ENCODE measurements at regions not wholly inside any gene's neighbourhood (a gene's known extent, or its start where the extent isn't known, plus 50 kb on each side); places are given as distances from the start of the nearest gene placed in this dataset.
"Not testable (repeated sequence)": the region's sequence is repeated elsewhere in the genome, so short reads cannot be mapped to it uniquely, and the experiment has no call there.

- not testable (repeated sequence) for DNase-seq
Measured at GRCh38 chr15:21174761-21175160, 265.5 kb downstream of the POTEB3 start.

- DNase-seq, result not testable (repeated sequence)
Measured at GRCh38 chr15:21151203-21151966, 285.3 kb upstream of the POTEB2 start.

GRCh38 chr15:21148136-21148535 is 282.0 kb upstream of the POTEB2 start:
- not testable (repeated sequence) for DNase-seq

GRCh38 chr15:21133893-21134292 is 267.8 kb upstream of the POTEB2 start:
- not testable (repeated sequence) for DNase-seq

GRCh38 chr15:21112271-21113053 is 246.3 kb upstream of the POTEB2 start:
- not testable (repeated sequence) for DNase-seq

GRCh38 chr15:21111861-21112260 is 245.7 kb upstream of the POTEB2 start:
- DNase-seq, result not testable (repeated sequence)

GRCh38 chr15:21111172-21111571 is 245.1 kb upstream of the POTEB2 start:
- not testable (repeated sequence) for DNase-seq

GRCh38 chr15:21110187-21110804 is 244.2 kb upstream of the POTEB2 start:
- peak; percentile 1 for DNase-seq

- DNase-seq, result not testable (repeated sequence)
Measured at GRCh38 chr15:21108384-21108783, 242.3 kb upstream of the POTEB2 start.

- DNase-seq, result peak; percentile 9
Measured at GRCh38 chr15:21107399-21108381, 241.6 kb upstream of the POTEB2 start.

GRCh38 chr15:21096599-21096998 is 230.5 kb upstream of the POTEB2 start:
- DNase-seq, result not testable (repeated sequence)

GRCh38 chr15:21079544-21079943 is 213.4 kb upstream of the POTEB2 start:
- DNase-seq, result not testable (repeated sequence)

GRCh38 chr15:21068917-21069316 is 202.8 kb upstream of the POTEB2 start:
- not testable (repeated sequence) for DNase-seq

GRCh38 chr15:21063512-21063911 is 197.4 kb upstream of the POTEB2 start:
- DNase-seq, result not testable (repeated sequence)

- not testable (repeated sequence) for DNase-seq
Measured at GRCh38 chr15:21062619-21063163, 196.6 kb upstream of the POTEB2 start.

- not testable (repeated sequence) for DNase-seq
Measured at GRCh38 chr15:21051866-21052265, 185.8 kb upstream of the POTEB2 start.

- not testable (repeated sequence) for DNase-seq
Measured at GRCh38 chr15:21031703-21032102, 165.6 kb upstream of the POTEB2 start.

- not testable (repeated sequence) for DNase-seq
Measured at GRCh38 chr15:21029001-21029400, 162.9 kb upstream of the POTEB2 start.

GRCh38 chr15:21027942-21028341 is 161.8 kb upstream of the POTEB2 start:
- not testable (repeated sequence) for DNase-seq

GRCh38 chr15:21026848-21027247 is 160.7 kb upstream of the POTEB2 start:
- not testable (repeated sequence) for DNase-seq

GRCh38 chr15:21024235-21024987 is 158.3 kb upstream of the POTEB2 start:
- DNase-seq, result not testable (repeated sequence)
